ENCODE measurements at regions not wholly inside any gene's neighbourhood (a gene's known extent, or its start where the extent isn't known, plus 50 kb on each side); places are given as distances from the start of the nearest gene placed in this dataset.

DNA sequence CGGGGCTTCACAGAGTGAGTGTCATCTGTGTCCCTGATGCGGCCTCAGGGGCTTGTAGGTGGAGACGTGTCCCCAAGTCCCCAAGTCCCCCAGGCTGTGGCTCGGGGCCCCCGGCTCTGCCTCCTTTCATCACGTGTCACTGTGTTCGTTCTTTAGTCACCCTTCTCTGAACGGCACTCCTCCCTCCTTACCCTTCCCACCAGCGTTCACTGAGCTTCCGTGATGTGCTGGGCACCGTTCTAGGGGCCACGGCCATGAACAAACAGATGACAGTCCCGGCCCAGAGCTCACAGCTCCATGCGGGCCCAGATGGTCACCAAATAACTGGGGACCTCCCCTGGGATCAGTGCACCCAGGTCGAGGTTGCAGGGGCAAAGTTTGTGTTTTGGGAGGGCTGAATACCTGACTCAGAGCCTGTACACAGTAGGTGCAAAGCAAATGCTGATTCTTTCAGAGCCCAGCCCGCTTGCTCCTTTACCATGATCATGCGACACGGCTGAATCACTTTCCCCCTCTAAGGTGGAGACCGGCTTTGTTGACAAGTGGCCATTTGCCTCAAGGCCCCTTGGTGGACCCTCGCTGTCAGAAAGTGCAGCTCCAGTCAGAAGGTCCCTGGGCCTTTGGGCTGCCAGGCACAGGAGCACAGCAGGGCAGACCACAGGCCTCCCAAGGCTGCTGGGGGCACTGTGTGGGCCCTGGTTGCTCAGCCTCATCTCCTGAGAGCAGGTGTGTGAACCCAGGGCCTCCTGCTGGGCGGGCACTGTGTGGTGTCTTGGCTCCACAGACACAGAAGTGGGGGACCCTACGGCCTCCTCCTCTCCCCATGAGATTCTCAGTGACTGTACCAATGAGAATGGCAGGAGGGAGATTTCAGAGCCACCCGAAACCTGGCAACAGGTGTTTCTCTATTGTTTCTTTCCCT, 592.5 kb downstream of the PTPRU start:
- DNase-seq (ENCODE audit: low read depth in 3 of 3, low spot score in 2 of 3): no peak

DNA sequence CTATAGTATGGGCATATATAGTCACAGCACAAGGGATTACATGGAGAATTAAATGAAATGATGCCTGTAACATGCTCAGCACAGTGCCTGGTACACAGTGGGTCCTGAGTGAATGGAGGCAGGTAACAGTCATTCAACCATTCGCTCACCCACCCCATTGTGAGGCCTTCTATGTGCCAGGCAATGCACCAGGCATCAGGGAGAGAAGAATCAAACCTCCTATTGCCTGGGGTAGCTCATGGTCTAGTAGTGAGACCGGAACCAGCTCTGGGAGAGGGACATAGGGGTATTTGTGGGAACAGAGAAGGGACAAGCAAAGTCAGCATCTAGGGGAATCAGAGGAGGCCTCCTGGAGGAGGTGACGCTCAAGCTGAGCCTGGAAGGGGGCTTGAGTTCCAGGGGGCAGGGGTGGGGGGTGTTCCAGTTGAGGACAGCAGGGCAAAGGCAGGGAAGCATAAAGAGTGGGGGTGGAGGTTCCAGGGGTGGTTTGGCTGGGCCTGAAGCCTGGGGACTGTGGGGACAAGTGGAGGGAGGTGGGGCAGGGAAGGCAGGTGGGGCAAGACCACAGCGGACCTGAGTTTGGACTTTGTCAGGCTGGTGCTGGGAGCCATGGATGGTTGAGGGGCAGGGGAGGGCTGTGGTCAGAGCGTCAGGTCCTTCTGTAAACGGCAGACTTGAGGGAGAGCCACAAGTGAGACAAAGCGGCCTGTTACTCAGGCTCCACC, 591.6 kb downstream of the PTPRU start:
- no peak for DNase-seq (ENCODE audit: low read depth in 3 of 3, low spot score in 2 of 3)

GRCh38 chr1:29827237-29827750, 591.0 kb downstream of the PTPRU start:
- DNase-seq (ENCODE audit: low read depth in 3 of 3, low spot score in 2 of 3): no peak

DNA sequence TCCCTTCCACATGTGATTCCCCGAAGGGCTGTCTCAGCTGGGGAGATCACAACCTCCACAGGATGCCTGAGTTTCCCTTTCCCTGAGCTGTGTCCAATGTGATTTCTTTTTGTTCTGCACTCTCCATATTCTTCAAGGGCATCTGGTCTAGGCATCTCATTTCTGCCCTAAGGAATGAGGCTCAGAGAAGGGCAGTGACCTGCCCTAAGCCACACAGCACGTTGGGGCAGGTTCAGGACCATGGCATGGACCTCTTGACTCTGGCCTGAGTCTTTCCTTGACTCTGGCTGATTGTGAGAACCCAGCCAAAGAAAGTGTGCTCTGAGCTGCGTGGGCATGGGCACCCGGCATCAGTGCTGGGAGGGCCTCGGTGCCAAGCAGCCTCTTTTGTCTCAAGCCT, 590.3 kb downstream of the PTPRU start:
- no peak for DNase-seq (ENCODE audit: low read depth in 3 of 3, low spot score in 2 of 3)

DNA sequence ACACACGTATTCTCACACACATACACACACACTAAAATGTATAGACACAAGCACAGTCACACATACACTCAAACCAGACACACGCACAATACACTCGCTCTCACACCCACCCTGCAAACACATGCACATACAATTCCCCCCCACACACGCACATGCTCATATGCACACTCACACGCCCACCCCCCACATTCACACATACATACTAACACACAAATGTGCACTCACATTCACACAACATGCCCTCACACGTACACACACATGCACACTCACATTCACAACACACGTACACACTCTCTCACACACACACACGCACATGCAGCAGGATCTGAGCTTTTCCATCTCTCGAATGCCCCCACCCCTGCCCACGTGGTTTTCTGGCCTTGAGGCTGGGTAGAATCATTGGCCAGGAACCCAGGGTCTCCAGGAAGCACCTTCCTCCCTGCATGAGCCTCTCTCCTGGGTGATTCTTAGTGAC, 589.7 kb downstream of the PTPRU start:
- no peak for DNase-seq (ENCODE audit: low read depth in 3 of 3, low spot score in 2 of 3)

- DNase-seq (ENCODE audit: low read depth in 3 of 3, low spot score in 2 of 3): no peak
These were observed 589.1 kb downstream of the PTPRU start for GRCh38 chr1:29825274-29825940.

- no peak for DNase-seq (ENCODE audit: low read depth in 3 of 3, low spot score in 2 of 3)
These were observed 588.4 kb downstream of the PTPRU start for GRCh38 chr1:29824511-29825273.

GRCh38 chr1:29824025-29824424, 587.7 kb downstream of the PTPRU start:
- no peak for DNase-seq (ENCODE audit: low read depth in 3 of 3, low spot score in 2 of 3)

- no peak for DNase-seq (ENCODE audit: low read depth in 3 of 3, low spot score in 2 of 3)
These were observed 587.2 kb downstream of the PTPRU start for GRCh38 chr1:29823561-29823960.

GRCh38 chr1:29821605-29822004, 585.3 kb downstream of the PTPRU start:
- no peak for DNase-seq (ENCODE audit: low read depth in 3 of 3, low spot score in 2 of 3)

DNA sequence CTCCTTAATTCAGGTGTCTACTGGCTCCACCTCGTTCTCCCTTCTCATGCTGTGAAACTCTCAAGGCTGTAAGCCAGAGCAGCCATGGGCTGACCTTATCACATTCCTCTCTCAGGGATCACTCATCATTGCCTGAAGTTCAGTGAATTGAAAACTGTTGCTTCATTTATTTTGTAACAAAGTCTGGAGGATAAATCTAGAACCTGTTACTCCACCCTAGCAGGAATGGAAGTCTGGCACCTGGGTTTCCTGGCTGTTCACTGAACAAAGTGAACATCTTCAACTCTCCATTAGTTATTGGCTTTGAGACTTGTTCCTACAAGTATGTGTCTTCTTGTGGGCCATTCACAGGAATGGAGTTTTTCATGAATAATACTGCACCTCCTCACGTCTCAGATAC, 584.1 kb downstream of the PTPRU start:
- no peak for DNase-seq (ENCODE audit: low read depth in 3 of 3, low spot score in 2 of 3)

GRCh38 chr1:29812408-29813135, 576.2 kb downstream of the PTPRU start:
- DNase-seq (ENCODE audit: low read depth in 3 of 3, low spot score in 2 of 3): no peak

DNA sequence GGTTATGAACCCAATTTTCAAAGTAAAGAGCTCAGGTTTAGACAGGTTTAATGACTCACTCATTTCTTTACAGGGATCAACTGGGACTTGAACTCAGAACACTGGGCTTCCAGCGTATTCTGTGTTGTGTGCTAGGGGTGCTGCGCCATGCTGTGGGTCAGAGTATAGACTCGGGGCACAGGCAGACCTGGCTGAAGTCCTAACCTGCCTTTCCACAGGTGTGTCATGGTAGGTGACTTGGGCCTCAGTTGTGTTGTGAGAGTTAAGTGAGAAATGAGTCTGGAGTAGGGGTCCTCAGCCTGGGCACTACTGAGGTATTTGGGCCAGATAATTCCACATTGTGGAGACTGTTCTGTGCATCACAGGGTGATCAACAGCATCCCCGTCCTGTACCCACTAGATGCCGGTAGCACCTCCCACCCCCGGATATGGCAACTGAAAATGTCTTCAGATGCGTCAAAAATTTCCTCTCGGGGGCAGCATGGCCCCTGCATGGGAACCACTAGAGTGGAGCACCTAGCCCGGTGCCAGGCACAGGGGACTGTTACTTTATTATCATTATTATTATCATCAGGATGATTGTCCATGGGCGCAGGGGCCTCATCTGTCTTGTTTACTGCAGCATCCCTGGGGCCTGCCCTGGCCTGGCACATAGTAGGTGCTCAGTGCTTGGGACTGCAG, 575.5 kb downstream of the PTPRU start:
- no peak for DNase-seq (ENCODE audit: low read depth in 3 of 3, low spot score in 2 of 3)

DNA sequence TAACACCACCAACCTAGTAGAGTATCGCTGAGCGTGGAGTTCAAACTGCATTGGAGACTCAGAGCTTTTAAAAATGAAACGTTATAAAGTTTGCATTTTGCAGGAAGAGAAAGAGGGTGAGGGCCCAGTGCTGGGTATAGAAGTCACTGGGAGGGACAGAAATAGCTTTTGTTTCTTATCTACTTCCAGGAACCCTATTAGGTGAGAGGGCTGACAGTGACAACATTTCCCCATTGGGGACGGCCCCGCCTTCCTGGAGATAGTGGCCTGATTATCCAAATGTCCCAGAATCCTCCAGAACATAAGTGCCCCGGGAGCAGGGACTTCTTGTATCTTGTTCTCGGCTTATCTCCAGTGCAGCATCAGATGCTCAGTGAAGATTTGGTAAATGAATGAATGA, 574.9 kb downstream of the PTPRU start:
- DNase-seq (ENCODE audit: low read depth in 3 of 3, low spot score in 2 of 3): no peak

DNA sequence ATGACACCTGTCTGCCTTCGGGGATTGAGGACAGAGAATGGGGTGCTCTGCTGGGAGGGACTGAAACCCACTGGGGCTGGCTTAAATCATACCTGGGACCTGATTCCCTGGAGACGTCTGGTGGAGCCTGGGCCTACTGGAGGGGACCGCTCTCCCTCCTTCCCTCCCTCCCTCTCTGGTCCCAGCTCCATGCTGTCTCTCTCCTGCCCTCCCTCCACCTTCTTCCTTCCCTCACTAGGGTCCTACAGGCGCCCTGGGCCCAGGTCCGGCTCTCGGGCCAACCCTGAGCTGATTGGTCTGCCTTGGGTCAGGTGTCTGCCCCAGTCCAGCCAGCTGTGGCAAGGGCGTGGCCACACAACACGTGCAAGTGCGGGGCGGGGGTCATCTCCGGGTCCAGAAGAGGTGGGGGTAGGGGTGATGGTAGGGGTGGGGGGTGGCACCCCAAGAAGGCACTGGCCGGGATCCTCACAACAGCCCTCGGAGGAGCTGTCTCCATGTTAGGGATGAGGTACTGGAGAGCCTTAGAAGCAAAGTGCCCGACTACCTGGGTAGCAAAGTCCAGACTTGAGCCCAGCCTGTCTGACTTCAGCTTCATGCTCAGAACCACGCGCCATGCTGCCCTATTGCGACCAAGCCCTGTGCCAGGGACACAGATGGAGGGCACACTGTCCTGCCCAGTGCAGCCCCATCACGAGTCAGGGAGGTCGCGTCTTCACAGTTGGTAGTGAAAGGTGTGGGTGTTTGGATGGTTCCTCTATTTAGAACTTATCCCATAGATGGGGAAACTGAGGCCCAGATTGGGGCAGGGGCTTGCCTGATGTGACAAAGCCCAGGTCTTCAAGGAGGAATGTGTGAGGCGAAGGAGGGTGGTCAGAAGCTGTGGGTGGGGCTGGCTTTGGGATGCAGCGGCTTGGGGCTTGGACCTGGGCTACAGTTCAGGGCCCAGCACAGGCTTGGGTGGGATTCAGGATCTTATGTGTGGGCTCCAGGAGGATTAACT, 574.1 kb downstream of the PTPRU start:
- no peak for DNase-seq (ENCODE audit: low read depth in 3 of 3, low spot score in 2 of 3)

- DNase-seq (ENCODE audit: low read depth in 3 of 3, low spot score in 2 of 3): no peak
These were observed 573.3 kb downstream of the PTPRU start for GRCh38 chr1:29809446-29810120.
